HCT116 (cell line): ENCODE measurements at regions not wholly inside any gene's neighbourhood (a gene's known extent, or its start where the extent isn't known, plus 50 kb on each side); places are given as distances from the start of the nearest gene placed in this dataset.

ENCODE experiments used
- CBX3 ChIP-seq: IDR thresholded peaks from 2 replicates; pipeline ENCODE4 v1.6.1; 2012; ENCODE audit warnings: low read depth
- CTCF ChIP-seq, 3 experiments: fragments of 200-600 bp in 1 of 3; sonication (generic) in 1 of 3; IDR thresholded peaks in 2 of 3; conservative IDR thresholded peaks in 1 of 3; 2 replicates each; pipeline ENCODE4 v1.5.1; 2012 to 2017; ENCODE audit warnings: low read depth in 2 of 3, low read length in 2 of 3, antibody characterized with exemption in 1 of 3, borderline replicate concordance in 1 of 3, control low read depth in 1 of 3, mild to moderate bottlenecking in 1 of 3, mixed read lengths in 1 of 3, mixed run types in 1 of 3, moderate library complexity in 1 of 3; ENCODE audit not compliant: insufficient read depth in 1 of 3
- SIN3A ChIP-seq: IDR thresholded peaks from 2 replicates; pipeline ENCODE4 v1.6.1; 2012; ENCODE audit warnings: low read depth

GRCh38 chr13:57877601-57878000 is 246.1 kb downstream of the PCDH17 start:
- no peak for TF ChIP-seq SIN3A
- TF ChIP-seq CTCF (IDR thresholded peaks at IDR 0.05 in 2 of 3, conservative IDR thresholded peaks at IDR 0.05 in 1 of 3; ENCODE audit: borderline replicate concordance in 1 of 3, insufficient read depth in 1 of 3, low read depth in 2 of 3, low read length in 2 of 3), result no peak
- no peak for TF ChIP-seq CBX3
